H4 (cell line): ENCODE measurements at regions not wholly inside any gene's neighbourhood (a gene's known extent, or its start where the extent isn't known, plus 50 kb on each side); places are given as distances from the start of the nearest gene placed in this dataset.

ENCODE experiments used
- DNase-seq: peaks from one replicate; pipeline ENCODE4 v3.0.0-alpha.2; 2015; ENCODE audit warnings: low spot score

- no peak for DNase-seq
These were observed 505.8 kb downstream of the PLPP3 start for GRCh38 chr1:56073614-56074006.

- DNase-seq, result no peak
These were observed 506.2 kb downstream of the PLPP3 start for GRCh38 chr1:56073206-56073605.

GRCh38 chr1:56072310-56072709, 507.1 kb downstream of the PLPP3 start:
- DNase-seq, result no peak

GRCh38 chr1:56071351-56071750, 508.0 kb downstream of the PLPP3 start:
- DNase-seq, result no peak

GRCh38 chr1:56070601-56071000, 508.8 kb downstream of the PLPP3 start:
- no peak for DNase-seq

GRCh38 chr1:56069824-56070223, 509.5 kb downstream of the PLPP3 start:
- no peak for DNase-seq

- DNase-seq, result no peak
These were observed 510.5 kb downstream of the PLPP3 start for GRCh38 chr1:56068908-56069307.

GRCh38 chr1:56068210-56068609, 511.2 kb downstream of the PLPP3 start:
- no peak for DNase-seq

- no peak for DNase-seq
These were observed 513.6 kb downstream of the PLPP3 start for GRCh38 chr1:56065729-56066128.

GRCh38 chr1:56064705-56065104, 514.7 kb downstream of the PLPP3 start:
- DNase-seq, result no peak

- DNase-seq, result no peak
These were observed 515.9 kb downstream of the PLPP3 start for GRCh38 chr1:56063461-56063860.

GRCh38 chr1:56062625-56063024, 516.7 kb downstream of the PLPP3 start:
- no peak for DNase-seq

GRCh38 chr1:56061824-56062223, 517.5 kb downstream of the PLPP3 start:
- DNase-seq, result no peak

- peak; percentile 48 for DNase-seq
These were observed 518.5 kb downstream of the PLPP3 start for GRCh38 chr1:56060906-56061305.

GRCh38 chr1:56057466-56058405, 521.6 kb downstream of the PLPP3 start:
- DNase-seq, result no peak

- no peak for DNase-seq
These were observed 522.7 kb downstream of the PLPP3 start for GRCh38 chr1:56056438-56057287.

GRCh38 chr1:56054959-56055358, 524.4 kb downstream of the PLPP3 start:
- DNase-seq, result no peak

GRCh38 chr1:56052041-56052440, 527.3 kb downstream of the PLPP3 start:
- DNase-seq, result no peak

GRCh38 chr1:56050911-56051310, 528.5 kb downstream of the PLPP3 start:
- no peak for DNase-seq

GRCh38 chr1:56045477-56045876, 533.9 kb downstream of the PLPP3 start:
- DNase-seq, result no peak

- no peak for DNase-seq
These were observed 534.3 kb downstream of the PLPP3 start for GRCh38 chr1:56045062-56045461.

- no peak for DNase-seq
These were observed 542.9 kb downstream of the PLPP3 start for GRCh38 chr1:56036479-56036878.
